ENCODE measurements at regions not wholly inside any gene's neighbourhood (a gene's known extent, or its start where the extent isn't known, plus 50 kb on each side); places are given as distances from the start of the nearest gene placed in this dataset.

- no peak for DNase-seq
- 82 to 92% (median 90%) methylated on average over 4 of the region's 4 CpGs for WGBS, 3 donors
- Histone ChIP-seq H3K27ac (no peak overlapping the region), H3K27me3 (no peaks in the 10 kb centered on the region), H3K4me1 (ENCODE audit: insufficient read depth) (peaks cover 2% of the 10 kb centered on the region), H3K9me3 (no peaks in the 10 kb centered on the region), H3K36me3 (no peaks in the 10 kb centered on the region), H3K4me3 (no peak overlapping the region)
- intact Hi-C loops (cut with DNase I), result no loop called here
- TF ChIP-seq EP300 (IDR thresholded peaks at IDR 0.05) (no peak), CTCF (IDR thresholded peaks at IDR 0.05) (no peak), POLR2A (IDR thresholded peaks at IDR 0.05) (no peak)
These were observed 202.6 kb downstream of the UACA start for GRCh38 chr15:70560617-70561328.

GRCh38 chr15:70559265-70560239 lies 203.8 kb downstream of the UACA start:
- no peak overlapping the region for H3K4me3 ChIP-seq
- intact Hi-C loops (cut with DNase I), result no loop called here
- no peak for DNase-seq
- no peak overlapping the region for H3K27ac ChIP-seq
- WGBS, 3 donors, result 41 to 46% (median 43%) methylated on average over 20 of the region's 20 CpGs
- H3K27me3 ChIP-seq, result no peaks in the 10 kb centered on the region
- H3K9me3 ChIP-seq, result no peaks in the 10 kb centered on the region
- TF ChIP-seq POLR2A (IDR thresholded peaks at IDR 0.05) (no peak), CTCF (IDR thresholded peaks at IDR 0.05) (no peak), EP300 (IDR thresholded peaks at IDR 0.05) (no peak)
- H3K4me1 ChIP-seq (ENCODE audit: insufficient read depth), result peaks cover 2% of the 10 kb centered on the region
- no peaks in the 10 kb centered on the region for H3K36me3 ChIP-seq

- intact Hi-C loops (cut with DNase I), result no loop called here
- H3K4me1 ChIP-seq (ENCODE audit: insufficient read depth), result peaks cover 2% of the 10 kb centered on the region
- 87 to 89% (median 88%) methylated on average over 10 of the region's 10 CpGs for WGBS, 3 donors
- H3K36me3 ChIP-seq, result no peaks in the 10 kb centered on the region
- no peaks in the 10 kb centered on the region for H3K9me3 ChIP-seq
- no peak overlapping the region for H3K4me3 ChIP-seq
- DNase-seq, result no peak
- H3K27ac ChIP-seq, result no peak overlapping the region
- no peaks in the 10 kb centered on the region for H3K27me3 ChIP-seq
- TF ChIP-seq EP300 (IDR thresholded peaks at IDR 0.05) (no peak), CTCF (IDR thresholded peaks at IDR 0.05) (no peak), POLR2A (IDR thresholded peaks at IDR 0.05) (no peak)
These were observed 204.7 kb downstream of the UACA start for GRCh38 chr15:70558406-70559264.
